ENCODE measurements at regions not wholly inside any gene's neighbourhood (a gene's known extent, or its start where the extent isn't known, plus 50 kb on each side); places are given as distances from the start of the nearest gene placed in this dataset.
"Not testable (repeated sequence)": the region's sequence is repeated elsewhere in the genome, so short reads cannot be mapped to it uniquely, and the experiment has no call there.

GRCh38 chr2:83908750-83909149 is 550.3 kb downstream of the SUCLG1 start:
- DNase-seq (ENCODE audit: low read depth in 4 of 4, low spot score in 3 of 4), result no peak

GRCh38 chr2:83901317-83901716 is 557.8 kb downstream of the SUCLG1 start:
- DNase-seq (ENCODE audit: low read depth in 4 of 4, low spot score in 3 of 4), result no peak

GRCh38 chr2:83900862-83901261 is 558.2 kb downstream of the SUCLG1 start:
- DNase-seq (ENCODE audit: low read depth in 4 of 4, low spot score in 3 of 4), result no peak

- DNase-seq (ENCODE audit: low read depth in 4 of 4, low spot score in 3 of 4), result no peak
Measured at GRCh38 chr2:83899271-83899670, 559.8 kb downstream of the SUCLG1 start.

- no peak for DNase-seq (ENCODE audit: low read depth in 4 of 4, low spot score in 3 of 4)
Measured at GRCh38 chr2:83894976-83895375, 564.1 kb downstream of the SUCLG1 start.

- no peak for DNase-seq (ENCODE audit: low read depth in 4 of 4, low spot score in 3 of 4)
Measured at GRCh38 chr2:83887757-83888156, 571.3 kb downstream of the SUCLG1 start.

- no peak for DNase-seq (ENCODE audit: low read depth in 4 of 4, low spot score in 3 of 4)
Measured at GRCh38 chr2:83879127-83879526, 580.0 kb downstream of the SUCLG1 start.

- DNase-seq (ENCODE audit: low read depth in 4 of 4, low spot score in 3 of 4), result not testable (repeated sequence)
Measured at GRCh38 chr2:83877261-83877660, 581.8 kb downstream of the SUCLG1 start.

- DNase-seq (ENCODE audit: low read depth in 4 of 4, low spot score in 3 of 4), result no peak
Measured at GRCh38 chr2:83874712-83875430, 584.2 kb downstream of the SUCLG1 start.

- no peak for DNase-seq (ENCODE audit: low read depth in 4 of 4, low spot score in 3 of 4)
Measured at GRCh38 chr2:83874066-83874465, 585.0 kb downstream of the SUCLG1 start.

- DNase-seq (ENCODE audit: low read depth in 4 of 4, low spot score in 3 of 4), result no peak
Measured at GRCh38 chr2:83873110-83873509, 586.0 kb downstream of the SUCLG1 start.

GRCh38 chr2:83866211-83866610 is 592.9 kb downstream of the SUCLG1 start:
- peak in 2 of 4 donors; percentile 4 to 8 for DNase-seq (ENCODE audit: low read depth in 4 of 4, low spot score in 3 of 4)

GRCh38 chr2:83862600-83862999 is 596.5 kb downstream of the SUCLG1 start:
- no peak for DNase-seq (ENCODE audit: low read depth in 4 of 4, low spot score in 3 of 4)

GRCh38 chr2:83860320-83860719 is 598.8 kb downstream of the SUCLG1 start:
- no peak for DNase-seq (ENCODE audit: low read depth in 4 of 4, low spot score in 3 of 4)

- DNase-seq (ENCODE audit: low read depth in 4 of 4, low spot score in 3 of 4), result no peak
Measured at GRCh38 chr2:83859553-83859952, 599.5 kb downstream of the SUCLG1 start.

GRCh38 chr2:83851066-83851465 is 608.0 kb downstream of the SUCLG1 start:
- DNase-seq (ENCODE audit: low read depth in 4 of 4, low spot score in 3 of 4), result no peak

GRCh38 chr2:83850071-83850725 is 608.9 kb downstream of the SUCLG1 start:
- no peak for DNase-seq (ENCODE audit: low read depth in 4 of 4, low spot score in 3 of 4)

- DNase-seq (ENCODE audit: low read depth in 4 of 4, low spot score in 3 of 4), result no peak
Measured at GRCh38 chr2:83844490-83844889, 614.6 kb downstream of the SUCLG1 start.

- DNase-seq (ENCODE audit: low read depth in 4 of 4, low spot score in 3 of 4), result no peak
Measured at GRCh38 chr2:83842421-83842820, 616.7 kb downstream of the SUCLG1 start.

GRCh38 chr2:83837823-83838222 is 621.3 kb downstream of the SUCLG1 start:
- no peak for DNase-seq (ENCODE audit: low read depth in 4 of 4, low spot score in 3 of 4)

- DNase-seq (ENCODE audit: low read depth in 4 of 4, low spot score in 3 of 4), result no peak
Measured at GRCh38 chr2:83827618-83828017, 631.5 kb downstream of the SUCLG1 start.

GRCh38 chr2:83826577-83826976 is 632.5 kb downstream of the SUCLG1 start:
- no peak for DNase-seq (ENCODE audit: low read depth in 4 of 4, low spot score in 3 of 4)

All from right renal pelvis (tissue), 4 donors.